HG03175 (cell line): ENCODE measurements at regions not wholly inside any gene's neighbourhood (a gene's known extent, or its start where the extent isn't known, plus 50 kb on each side); places are given as distances from the start of the nearest gene placed in this dataset.

ENCODE experiments used
- ATAC-seq: cut with Tn5 transposase; IDR thresholded peaks from one replicate; pipeline ENCODE4 v1.9.1; 2021; ENCODE audit warnings: mild to moderate bottlenecking, moderate library complexity; ENCODE audit not compliant: unreplicated experiment

DNA sequence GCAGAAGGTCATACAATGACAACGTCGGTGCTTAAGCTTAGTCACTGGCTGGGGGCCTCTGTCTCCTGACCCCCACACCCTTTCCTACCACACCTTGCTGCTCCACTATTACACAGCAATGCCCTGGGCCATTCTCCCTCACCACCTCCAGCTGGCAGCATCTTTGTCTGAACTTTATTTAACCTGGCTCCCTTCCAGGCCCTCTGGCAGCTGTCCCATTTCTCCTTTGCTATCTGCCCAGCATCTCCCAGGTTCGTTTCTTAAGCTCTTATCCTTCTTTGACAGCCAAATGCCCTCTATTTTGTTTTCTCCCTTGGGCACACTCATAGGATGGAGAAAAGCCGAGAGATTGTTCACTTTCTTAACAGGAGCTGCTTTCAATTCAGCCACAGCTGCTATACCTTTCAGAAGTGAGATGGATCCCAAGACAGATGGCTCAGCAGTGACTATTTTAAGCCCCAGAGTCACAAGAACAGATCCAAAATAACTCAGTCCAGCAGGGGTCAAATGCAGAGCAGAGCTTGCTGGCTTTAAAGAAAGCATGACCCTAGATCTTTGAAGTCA lies 1277.1 kb upstream of the AUTS2 start:
- no peak for ATAC-seq

DNA sequence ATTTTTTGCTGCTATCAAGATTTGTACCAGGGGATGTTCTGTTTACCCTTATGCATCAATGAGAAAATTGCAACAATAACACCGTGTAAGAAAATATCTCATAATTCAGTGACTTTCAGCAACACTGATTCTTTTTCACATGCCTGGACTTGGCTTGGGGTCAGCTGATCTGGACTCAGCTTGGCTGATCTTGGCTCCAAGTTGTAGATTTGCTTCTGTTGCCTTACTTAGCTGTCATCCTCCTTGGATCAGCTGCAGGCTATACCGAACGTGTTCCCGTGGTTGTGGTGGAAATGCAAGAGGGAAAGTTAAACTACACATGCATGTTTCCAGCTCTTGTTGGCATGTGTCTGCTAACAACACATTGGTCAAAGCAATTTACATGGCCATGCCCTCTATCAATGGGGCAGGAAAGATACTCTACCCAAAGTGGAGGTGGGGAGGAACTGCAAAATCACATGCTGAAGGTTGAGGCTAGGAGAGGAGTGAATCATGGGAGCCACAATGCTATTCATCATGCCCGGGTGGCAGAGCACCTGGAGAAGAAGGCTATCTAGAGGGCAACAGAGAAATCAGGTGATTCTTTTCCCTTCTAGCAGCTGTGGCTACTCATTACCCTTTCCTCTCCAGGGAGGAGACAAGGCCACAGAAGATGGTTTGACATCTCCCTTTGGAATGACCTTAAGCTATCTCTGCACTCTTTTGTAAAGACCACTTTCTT lies 1276.3 kb upstream of the AUTS2 start:
- ATAC-seq = no peak

DNA sequence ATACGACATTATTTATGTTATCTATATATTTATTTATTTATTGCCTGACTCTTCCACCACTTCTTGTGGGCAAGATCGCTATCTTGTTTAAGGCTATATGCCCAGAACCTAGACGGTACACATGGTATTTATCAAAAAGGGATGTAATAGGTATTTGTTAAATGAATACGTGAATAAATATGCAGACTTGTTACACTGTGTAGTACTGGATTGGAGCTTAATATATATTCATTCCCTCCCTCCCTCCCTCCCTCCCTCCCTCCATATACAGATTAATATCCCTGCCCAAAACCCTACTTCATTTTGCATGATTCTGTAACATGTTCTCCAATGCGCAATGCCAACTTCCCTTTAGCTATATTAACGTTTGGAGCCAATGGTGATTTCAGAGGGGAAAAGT lies 1273.7 kb upstream of the AUTS2 start:
- ATAC-seq = no peak

DNA sequence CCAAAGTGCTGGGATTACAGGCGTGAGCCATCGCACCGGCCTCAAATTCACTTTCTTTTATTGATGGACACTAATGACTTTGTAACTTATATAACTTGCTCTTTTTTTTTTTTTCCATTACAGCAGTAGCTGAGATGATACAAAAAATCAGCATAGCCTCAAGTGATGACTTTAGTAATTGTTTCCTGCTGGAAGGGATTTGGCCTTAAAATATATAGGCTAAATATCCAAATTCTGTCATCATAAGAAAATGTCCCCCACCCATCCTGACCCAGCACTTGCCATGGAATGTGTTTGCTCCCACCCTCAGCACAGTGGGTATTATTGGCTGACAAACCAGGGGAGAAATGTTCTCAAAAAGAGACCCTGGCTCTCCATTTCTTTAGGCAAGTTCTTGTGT lies 1264.1 kb upstream of the AUTS2 start:
- ATAC-seq = no peak

DNA sequence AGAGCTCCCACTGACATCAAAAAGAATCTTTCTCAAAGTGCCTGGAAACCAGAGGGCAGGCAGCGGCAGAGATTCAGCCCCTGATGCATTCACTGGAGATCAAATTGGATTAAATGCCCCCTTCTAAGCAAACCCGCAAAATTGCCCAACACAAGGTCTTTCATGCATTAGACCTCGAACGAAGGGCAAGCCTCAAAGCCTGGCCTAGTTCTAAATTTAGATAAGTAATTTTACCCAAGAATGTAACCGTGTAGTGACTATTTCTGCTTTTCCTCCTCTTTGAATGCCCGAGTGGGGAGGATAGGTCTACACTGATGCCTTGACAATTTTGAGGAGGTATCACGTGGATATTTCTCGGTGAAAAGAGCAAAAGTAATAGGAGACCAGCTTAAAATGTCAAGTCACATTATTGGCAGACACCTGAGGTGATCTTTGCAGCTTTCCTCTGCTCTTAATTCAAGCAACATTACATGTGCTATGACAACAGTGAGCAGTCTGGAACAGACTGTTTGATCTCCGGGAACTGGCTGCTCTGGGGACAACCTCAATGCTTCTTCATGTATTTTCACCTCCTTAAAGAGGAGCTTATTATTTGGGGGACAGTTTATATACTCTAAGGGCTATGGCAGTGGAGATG lies 1263.5 kb upstream of the AUTS2 start:
- no peak for ATAC-seq

DNA sequence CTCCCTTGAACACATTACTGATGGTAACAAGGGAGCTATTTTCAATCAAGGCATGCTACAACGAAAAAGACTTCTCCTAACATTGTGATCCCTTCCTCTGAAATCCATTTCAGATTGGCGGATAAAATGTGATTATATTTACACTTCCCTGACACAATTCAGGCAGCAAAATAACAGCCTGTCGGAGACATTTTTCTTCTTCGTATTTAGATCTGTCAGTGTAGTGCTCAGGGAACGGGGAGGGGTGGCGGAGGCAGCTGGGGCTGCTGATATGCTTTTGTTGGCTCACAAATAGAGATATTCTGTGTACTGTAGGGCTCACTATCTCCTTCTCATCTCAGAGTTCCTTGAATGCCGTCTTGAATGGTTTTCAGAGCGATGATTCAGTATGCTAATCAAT lies 1261.7 kb upstream of the AUTS2 start:
- ATAC-seq = no peak

DNA sequence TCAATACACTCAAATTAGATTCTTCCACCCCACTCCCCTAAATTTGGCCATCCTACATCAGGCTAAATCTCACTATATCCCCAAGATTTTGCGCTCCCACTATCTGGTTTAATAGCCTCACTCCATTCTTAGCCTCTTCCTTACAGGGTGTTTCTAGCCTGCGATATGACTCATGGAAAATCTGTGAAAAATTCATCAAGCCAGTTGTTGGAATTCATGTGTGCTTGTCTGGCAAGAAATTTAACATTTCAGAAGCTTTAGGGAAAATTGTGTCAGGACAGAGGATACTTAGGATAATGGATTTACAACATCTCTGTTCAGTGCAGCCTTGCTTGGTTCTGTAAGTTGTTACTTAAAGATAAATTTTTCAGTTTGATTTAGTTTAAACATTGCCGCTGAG lies 1249.9 kb upstream of the AUTS2 start:
- ATAC-seq = no peak

DNA sequence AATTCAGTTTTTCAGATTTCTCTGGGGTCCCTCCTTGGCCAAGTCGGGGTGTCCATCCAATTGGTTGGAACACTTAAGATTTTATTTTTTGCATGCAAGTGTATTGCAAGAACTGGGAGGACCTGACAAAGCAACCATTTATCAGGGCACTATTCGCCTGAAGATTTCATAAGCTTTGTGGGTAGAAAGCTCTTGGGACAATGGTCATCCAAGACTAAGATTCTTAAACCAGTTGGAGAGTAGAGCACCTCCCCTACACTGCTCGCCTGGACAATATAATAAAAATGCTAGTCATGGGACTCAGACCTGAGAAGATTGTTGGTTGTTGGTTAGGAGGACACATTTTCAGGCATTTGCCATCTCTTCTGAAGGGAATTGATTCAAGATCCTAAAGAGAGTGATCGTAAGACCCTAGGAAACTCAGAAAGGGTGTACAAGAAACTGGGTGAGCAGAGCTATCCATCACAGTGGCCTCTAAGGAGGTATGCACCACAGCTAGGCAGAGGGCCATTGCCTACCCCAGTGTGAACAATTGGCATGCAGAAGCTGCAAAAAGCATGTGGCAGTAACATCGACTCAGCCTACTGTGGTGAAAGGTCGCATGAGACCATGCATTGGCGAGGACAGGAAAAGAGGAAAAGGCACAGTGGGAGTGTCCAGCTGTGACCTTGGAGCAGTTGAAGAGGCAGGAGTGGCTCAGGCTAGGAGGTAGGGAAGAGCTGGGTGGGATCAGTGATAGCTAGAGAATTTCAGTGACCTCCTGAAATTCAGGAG lies 1235.3 kb upstream of the AUTS2 start:
- no peak for ATAC-seq

DNA sequence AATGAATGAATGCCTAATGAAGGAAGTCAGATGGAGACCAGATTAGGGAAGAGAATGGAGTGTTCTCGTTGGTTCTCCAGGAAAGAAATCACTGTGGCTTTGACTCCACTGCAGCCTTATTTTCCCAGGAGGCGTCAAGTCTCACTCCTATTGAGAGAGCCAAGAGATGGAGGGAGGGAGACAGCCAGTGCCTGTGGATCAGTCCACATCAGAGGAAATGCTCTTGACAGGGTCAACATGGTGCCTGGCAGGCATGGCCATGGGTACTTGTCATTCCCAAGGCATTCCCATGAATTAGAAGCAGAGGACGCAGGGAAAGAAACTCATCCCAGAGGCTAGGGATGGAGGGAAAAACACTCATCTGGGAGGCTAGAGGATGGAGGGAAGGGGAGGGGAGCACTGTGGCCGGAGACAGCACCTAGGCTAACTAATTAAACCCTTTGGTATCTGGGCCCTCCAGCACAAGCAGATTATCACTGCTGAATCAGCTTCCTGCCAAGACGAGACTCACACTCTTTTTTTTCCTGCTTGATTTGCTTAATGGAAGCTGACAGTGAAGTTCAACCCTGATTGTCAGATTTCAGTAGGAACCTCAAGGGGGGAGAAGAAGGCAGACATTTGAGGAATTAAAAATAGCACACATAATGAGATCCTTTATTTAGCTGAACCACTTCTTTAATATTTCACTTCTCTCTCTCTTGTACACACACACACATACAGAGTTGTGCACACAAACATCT lies 1233.2 kb upstream of the AUTS2 start:
- no peak for ATAC-seq

DNA sequence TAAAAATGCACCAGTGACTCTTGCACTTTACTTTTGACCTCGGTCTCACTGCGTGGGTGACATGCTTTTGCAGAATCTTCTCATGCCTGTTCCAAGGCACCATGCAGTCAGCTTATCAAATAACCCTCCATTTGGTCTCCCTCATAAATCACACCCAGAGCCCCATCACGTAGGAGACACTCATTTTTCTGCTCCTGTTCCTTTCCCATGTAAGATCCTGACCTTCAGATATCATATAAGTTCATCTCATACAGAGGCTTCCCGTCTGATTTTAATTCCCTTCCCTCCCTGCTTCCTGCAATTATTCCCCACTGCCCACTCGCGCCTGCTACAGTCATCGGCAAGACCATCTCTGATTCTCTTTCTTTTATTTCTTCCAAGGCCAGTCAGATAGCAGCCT lies 1226.3 kb upstream of the AUTS2 start:
- ATAC-seq = no peak

DNA sequence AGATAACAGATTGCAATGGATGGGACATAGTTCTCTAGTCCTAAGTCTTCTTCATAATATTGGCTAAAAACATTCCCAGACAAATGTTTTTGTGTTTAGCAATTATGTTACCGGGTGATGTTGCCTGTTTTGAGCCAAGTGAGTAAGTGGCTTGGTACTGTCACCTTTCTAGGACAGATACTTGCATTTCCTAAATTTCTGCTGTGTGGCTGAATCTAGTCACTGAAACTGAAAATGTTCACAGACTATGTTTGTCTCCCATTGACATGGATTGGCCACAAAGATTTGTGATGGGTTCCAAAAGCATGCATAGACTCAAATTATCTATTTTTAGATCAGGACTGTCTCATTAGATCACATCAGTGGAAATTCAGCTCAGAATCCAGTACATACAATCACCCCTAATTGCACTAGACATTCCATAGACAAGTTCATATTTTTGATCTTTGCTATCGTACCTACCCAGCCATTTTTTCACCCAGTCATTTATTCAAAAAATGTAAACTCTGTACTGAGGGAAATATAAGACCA lies 1222.1 kb upstream of the AUTS2 start:
- no peak for ATAC-seq

DNA sequence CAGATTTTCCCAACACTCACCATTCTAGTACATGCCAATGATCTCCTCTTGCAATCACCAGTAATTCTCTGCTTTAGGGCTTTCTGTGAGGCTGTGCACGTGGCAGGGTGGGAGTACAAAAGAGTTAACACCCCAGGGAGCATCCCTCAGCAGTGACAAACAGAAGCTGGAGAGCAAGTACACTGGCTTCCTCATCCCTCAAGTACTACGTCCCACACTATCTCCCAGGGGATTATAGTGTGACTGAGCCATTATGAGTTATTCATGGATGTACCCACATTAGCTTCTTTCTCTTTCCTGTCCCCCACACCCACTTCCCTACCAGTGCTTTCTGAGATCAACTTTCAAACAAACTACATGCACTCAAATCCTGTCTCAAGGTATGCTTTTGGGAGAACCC lies 1216.5 kb upstream of the AUTS2 start:
- ATAC-seq = no peak

DNA sequence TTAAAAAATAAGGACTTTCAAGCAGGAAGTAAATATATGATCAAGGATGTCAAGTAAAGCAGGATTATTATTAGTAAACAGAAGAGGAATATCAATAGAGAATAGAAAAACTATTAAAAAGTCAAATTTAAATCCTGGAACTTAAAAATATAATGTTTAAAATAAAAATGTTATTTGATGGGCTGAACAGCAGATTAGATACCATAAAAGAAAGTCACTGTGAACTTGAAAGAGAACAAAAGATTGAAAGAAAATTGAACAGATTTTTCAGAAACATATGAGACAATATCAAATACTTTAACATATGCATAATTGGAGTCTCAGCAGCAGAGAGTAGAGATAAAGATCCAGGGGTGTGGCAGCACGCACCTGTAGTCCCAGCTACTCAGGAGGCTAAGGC lies 1213.7 kb upstream of the AUTS2 start:
- ATAC-seq = no peak

DNA sequence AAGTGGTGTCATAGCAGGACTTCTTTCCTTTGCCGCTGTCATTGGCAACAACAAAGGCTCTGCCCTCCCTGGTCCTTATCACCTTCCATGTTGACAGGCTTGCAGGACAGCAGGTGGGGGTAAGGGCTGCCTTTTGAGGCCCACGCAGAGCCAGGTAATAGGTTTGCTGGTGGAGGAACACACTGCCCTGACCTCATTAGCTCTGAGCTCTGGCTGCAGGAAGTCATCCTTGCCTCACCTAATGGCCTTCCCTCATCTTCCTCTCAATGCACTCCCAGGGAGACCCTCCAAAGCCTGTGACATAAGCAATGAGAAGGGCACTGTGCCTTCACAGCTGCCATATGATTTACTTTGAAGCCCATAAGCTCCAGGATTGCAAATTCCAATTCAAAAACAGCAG lies 1205.2 kb upstream of the AUTS2 start:
- no peak for ATAC-seq

DNA sequence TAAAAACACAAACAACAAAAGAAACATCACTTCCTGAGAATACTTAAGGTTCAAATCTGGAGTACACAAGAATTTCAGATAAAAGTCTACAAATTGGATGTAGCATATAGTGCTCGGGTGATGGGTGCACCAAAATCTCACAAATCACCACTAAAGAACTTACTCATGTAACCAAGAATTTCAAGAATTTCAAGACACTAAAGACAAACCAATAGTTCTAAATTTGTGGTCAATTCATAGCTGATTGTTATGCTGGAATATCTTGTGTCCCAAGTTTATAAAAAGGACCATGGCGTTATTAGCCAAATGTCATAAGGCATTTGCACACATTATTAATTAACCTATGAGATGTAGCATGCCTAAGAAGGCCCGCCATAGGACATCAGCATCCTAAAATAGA lies 1204.1 kb upstream of the AUTS2 start:
- no peak for ATAC-seq

DNA sequence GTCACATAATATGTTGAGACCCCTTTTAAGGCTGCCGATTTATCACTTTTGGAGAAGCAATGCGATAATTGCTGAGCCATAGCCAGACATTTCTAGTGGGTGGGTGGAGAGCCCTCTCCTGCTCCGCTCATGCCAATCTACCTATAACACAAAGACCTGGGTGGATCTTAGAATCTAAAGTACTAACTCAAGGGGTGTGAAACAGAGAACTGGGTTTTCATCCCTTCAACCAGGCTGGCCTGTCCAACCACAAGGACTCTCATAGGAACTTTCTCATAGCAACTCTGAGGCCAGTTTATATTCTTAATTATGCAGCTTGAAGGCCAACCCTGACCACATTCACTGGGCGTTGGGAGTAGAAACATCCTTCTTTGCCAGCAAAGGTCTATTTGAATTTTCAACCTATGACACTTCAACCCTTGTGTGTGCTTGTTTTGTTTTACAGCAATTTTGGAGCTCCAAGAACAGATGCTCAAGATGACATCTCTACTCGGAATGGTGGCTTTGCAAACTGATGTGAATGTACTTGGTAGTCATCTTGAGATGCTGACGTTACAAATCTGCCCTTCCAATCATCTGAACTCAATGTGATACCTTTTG lies 1198.2 kb upstream of the AUTS2 start:
- no peak for ATAC-seq

DNA sequence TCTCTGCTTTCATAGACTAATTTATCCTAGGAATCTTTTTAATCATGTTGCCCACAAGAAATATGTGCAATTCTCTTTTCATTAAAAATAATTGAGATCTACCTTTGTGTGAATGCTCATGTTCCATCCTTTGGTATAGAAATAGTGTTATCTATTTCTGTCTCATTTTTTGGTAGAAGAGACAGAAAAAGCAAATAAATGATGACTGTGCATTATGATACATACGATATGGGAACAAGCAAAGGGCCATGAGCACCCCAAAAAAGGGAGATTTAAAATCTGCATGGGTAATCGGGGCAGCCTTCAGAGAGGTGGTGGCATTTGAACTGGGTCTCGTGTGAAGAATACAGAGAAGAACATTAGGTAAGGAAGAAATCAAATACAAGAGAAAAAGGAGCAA lies 1197.5 kb upstream of the AUTS2 start:
- no peak for ATAC-seq

DNA sequence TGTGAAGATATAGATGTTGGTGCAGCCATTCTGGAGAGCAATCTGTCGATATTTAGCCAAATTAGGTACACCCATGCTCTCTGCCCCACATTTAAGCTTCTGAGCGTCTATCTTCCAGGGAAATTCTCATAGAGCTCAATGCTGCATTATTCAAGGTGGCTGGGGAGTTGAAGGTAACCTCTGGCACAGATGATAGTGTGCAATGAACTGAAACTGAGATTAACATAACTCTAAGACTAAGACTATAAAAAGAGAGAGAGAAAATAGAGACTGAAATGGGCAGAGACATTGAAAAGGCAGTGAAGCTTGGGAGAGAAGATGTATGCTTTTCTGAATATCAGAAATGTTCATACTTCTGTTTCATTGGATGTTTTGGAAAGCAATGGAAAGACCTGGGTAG lies 1197.0 kb upstream of the AUTS2 start:
- ATAC-seq = no peak

DNA sequence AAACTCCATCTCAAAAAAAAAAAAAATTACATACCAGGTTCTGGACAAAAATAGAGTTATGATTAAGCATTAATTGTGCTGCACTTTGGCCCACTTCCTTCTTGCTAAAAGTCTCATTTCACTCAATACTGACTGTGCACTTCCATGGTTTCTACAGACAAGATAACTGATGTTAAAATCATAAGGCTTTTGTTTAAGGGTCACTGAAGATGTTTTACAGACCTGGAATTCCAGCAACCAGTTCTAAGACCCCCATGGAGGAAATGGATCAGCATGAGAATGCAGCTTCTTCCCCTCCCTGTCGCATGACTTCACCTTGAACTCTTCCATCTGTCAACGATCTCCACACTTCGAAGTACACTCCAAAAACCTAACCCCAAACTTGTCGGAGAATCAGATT lies 1191.8 kb upstream of the AUTS2 start:
- ATAC-seq = no peak

DNA sequence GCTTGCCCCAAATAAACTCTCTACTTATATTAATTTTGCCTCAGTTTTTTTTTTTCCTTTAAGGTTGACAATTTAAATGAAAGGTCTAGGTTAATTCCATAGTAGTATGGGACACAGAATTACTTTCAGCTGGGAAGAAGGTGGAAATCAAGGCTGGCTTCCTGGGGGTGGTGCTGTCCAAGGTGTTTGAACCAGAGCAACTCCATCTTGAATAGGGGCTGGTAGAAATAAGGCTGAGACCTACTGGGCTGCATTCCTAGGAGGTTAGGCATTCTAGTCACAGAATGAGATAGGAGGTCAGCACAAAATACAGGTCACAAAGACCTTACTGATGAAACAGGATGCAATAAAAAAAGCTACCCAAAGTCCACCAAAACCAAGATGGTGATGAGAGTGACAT lies 1190.8 kb upstream of the AUTS2 start:
- ATAC-seq = no peak

DNA sequence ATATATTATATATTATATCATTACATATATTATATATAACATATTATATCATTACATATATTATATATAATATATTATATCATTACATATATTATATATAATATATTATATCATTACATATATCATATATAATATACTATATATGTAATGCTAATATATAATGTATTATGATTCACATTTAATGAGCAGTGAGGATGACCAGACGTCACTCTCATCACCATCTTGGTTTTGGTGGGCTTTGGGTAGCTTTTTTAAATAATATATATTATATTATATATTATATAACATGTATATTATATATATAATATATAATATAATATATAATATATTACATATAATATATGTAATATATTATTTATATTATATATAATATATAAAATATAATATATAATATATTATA lies 1189.4 kb upstream of the AUTS2 start:
- no peak for ATAC-seq
